ENCODE measurements at regions not wholly inside any gene's neighbourhood (a gene's known extent, or its start where the extent isn't known, plus 50 kb on each side); places are given as distances from the start of the nearest gene placed in this dataset.

DNA sequence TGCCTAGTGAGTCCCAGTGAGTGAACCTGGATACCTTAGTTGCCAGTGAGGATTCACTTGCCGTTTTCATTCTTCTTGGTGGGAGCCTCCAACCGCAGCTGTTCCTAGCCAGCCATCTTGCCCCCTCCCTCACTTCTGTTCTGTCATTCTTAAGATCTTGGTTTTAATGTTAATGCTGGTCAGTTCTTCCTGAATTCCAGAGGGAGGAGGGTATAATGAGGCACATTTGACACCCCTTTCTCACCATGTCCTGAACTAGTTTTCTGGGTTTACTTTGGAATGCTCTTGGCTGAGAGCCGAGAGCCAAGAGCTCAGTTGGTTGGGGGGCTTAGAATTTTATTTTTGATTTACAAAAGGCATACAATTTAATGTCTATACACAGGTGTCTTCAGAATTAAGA lies 78.5 kb upstream of the ADCY1 start:
- no peak for TF ChIP-seq EZH2 (IDR thresholded peaks at IDR 0.05; ENCODE audit: borderline replicate concordance, control insufficient read depth, low read depth, low read length)
- no peak for TF ChIP-seq CREM (IDR thresholded peaks at IDR 0.05; ENCODE audit: low read depth)
- TF ChIP-seq EP300 (IDR thresholded peaks at IDR 0.05; ENCODE audit: borderline replicate concordance in 1 of 2, control insufficient read depth in 1 of 2, low read depth in 2 of 2, low read length in 2 of 2) = no peak
- no peak for TF ChIP-seq FOXK2 (IDR thresholded peaks at IDR 0.05)
- no peak for TF ChIP-seq TCF12 (IDR thresholded peaks at IDR 0.05; ENCODE audit: low read depth, low read length)
- no peak for TF ChIP-seq CREB1 (IDR thresholded peaks at IDR 0.05; ENCODE audit: low read depth)
- TF ChIP-seq, protein P1, sequence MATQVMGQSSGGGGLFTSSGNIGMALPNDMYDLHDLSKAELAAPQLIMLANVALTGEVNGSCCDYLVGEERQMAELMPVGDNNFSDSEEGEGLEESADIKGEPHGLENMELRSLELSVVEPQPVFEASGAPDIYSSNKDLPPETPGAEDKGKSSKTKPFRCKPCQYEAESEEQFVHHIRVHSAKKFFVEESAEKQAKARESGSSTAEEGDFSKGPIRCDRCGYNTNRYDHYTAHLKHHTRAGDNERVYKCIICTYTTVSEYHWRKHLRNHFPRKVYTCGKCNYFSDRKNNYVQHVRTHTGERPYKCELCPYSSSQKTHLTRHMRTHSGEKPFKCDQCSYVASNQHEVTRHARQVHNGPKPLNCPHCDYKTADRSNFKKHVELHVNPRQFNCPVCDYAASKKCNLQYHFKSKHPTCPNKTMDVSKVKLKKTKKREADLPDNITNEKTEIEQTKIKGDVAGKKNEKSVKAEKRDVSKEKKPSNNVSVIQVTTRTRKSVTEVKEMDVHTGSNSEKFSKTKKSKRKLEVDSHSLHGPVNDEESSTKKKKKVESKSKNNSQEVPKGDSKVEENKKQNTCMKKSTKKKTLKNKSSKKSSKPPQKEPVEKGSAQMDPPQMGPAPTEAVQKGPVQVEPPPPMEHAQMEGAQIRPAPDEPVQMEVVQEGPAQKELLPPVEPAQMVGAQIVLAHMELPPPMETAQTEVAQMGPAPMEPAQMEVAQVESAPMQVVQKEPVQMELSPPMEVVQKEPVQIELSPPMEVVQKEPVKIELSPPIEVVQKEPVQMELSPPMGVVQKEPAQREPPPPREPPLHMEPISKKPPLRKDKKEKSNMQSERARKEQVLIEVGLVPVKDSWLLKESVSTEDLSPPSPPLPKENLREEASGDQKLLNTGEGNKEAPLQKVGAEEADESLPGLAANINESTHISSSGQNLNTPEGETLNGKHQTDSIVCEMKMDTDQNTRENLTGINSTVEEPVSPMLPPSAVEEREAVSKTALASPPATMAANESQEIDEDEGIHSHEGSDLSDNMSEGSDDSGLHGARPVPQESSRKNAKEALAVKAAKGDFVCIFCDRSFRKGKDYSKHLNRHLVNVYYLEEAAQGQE (IDR thresholded peaks at IDR 0.05; ENCODE audit: low read depth, low read length) = no peak
- TF ChIP-seq, protein P2, sequence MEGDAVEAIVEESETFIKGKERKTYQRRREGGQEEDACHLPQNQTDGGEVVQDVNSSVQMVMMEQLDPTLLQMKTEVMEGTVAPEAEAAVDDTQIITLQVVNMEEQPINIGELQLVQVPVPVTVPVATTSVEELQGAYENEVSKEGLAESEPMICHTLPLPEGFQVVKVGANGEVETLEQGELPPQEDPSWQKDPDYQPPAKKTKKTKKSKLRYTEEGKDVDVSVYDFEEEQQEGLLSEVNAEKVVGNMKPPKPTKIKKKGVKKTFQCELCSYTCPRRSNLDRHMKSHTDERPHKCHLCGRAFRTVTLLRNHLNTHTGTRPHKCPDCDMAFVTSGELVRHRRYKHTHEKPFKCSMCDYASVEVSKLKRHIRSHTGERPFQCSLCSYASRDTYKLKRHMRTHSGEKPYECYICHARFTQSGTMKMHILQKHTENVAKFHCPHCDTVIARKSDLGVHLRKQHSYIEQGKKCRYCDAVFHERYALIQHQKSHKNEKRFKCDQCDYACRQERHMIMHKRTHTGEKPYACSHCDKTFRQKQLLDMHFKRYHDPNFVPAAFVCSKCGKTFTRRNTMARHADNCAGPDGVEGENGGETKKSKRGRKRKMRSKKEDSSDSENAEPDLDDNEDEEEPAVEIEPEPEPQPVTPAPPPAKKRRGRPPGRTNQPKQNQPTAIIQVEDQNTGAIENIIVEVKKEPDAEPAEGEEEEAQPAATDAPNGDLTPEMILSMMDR (IDR thresholded peaks at IDR 0.05 in 2 of 3, conservative IDR thresholded peaks at IDR 0.05 in 1 of 3; ENCODE audit: control insufficient read depth in 2 of 3, extremely low read depth in 1 of 3, insufficient read depth in 1 of 3, low read depth in 3 of 3, low read length in 3 of 3) = no peak
- no peak for TF ChIP-seq BHLHE40 (IDR thresholded peaks at IDR 0.05; ENCODE audit: borderline replicate concordance in 1 of 2, low read depth in 2 of 2, low read length in 1 of 2)

All from GM12878 (cell line).